ENCODE measurements at regions not wholly inside any gene's neighbourhood (a gene's known extent, or its start where the extent isn't known, plus 50 kb on each side); places are given as distances from the start of the nearest gene placed in this dataset.

DNA sequence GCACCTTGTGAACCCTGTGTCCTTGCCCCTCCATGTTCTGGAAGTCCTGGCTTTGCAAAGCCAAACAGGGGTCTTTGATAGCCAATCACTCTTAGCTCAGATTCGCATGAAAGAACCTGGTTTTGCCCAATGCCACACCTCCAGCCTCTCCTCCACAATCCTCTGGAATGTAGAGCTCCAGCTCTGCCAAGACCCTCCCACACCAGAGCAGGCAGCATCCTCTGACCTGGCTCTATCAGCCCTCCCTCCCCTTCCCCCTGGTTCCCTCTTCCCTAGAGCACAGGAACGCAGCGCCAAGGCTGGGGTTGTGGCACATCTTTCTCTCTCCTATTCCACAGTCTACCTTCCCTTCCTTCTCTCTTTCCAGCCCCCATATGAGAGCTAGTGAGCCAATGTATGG, 133.3 kb downstream of the RPLP1 start:
- TF ChIP-seq EZH2phosphoT487 (IDR thresholded peaks at IDR 0.05; ENCODE audit: borderline replicate concordance), result no peak
- no peak for TF ChIP-seq CTCF (conservative IDR thresholded peaks at IDR 0.05; ENCODE audit: low read length)

All from Loucy (cell line).